GM21423 (cell line): ENCODE measurements at regions not wholly inside any gene's neighbourhood (a gene's known extent, or its start where the extent isn't known, plus 50 kb on each side); places are given as distances from the start of the nearest gene placed in this dataset.
"Not testable (repeated sequence)": the region's sequence is repeated elsewhere in the genome, so short reads cannot be mapped to it uniquely, and the experiment has no call there.

ENCODE experiments used
- ATAC-seq: cut with Tn5 transposase; IDR thresholded peaks from one replicate; pipeline ENCODE4 v1.9.1; 2021; ENCODE audit warnings: mild to moderate bottlenecking, moderate library complexity; ENCODE audit not compliant: unreplicated experiment

- ATAC-seq, result no peak
Observed at GRCh38 chr15:31579976-31580375, 253.3 kb downstream of the KLF13 start.

GRCh38 chr15:31584195-31584594 lies 257.6 kb downstream of the KLF13 start:
- ATAC-seq, result no peak

- ATAC-seq, result no peak
Observed at GRCh38 chr15:31585240-31585639, 258.6 kb downstream of the KLF13 start.

- no peak for ATAC-seq
Observed at GRCh38 chr15:31586841-31587240, 260.2 kb downstream of the KLF13 start.

GRCh38 chr15:31587583-31587982 lies 260.9 kb downstream of the KLF13 start:
- ATAC-seq, result no peak

- no peak for ATAC-seq
Observed at GRCh38 chr15:31590609-31591008, 264.0 kb downstream of the KLF13 start.

GRCh38 chr15:31591908-31592307 lies 265.3 kb downstream of the KLF13 start:
- no peak for ATAC-seq

GRCh38 chr15:31597466-31597865 lies 270.8 kb downstream of the KLF13 start:
- no peak for ATAC-seq

GRCh38 chr15:31598620-31599019 lies 272.0 kb downstream of the KLF13 start:
- ATAC-seq, result no peak

GRCh38 chr15:31605467-31605931 lies 278.9 kb downstream of the KLF13 start:
- no peak for ATAC-seq

- ATAC-seq, result no peak
Observed at GRCh38 chr15:31606194-31606669, 279.6 kb downstream of the KLF13 start.

- ATAC-seq, result no peak
Observed at GRCh38 chr15:31606931-31607497, 280.4 kb downstream of the KLF13 start.

GRCh38 chr15:31607656-31608055 lies 281.0 kb downstream of the KLF13 start:
- no peak for ATAC-seq

- no peak for ATAC-seq
Observed at GRCh38 chr15:31609258-31609681, 282.6 kb downstream of the KLF13 start.

GRCh38 chr15:31609906-31610305 lies 283.3 kb downstream of the KLF13 start:
- ATAC-seq, result no peak

- ATAC-seq, result no peak
Observed at GRCh38 chr15:31615643-31616415, 289.2 kb downstream of the KLF13 start.

GRCh38 chr15:31623297-31623696 lies 296.7 kb downstream of the KLF13 start:
- not testable (repeated sequence) for ATAC-seq

- not testable (repeated sequence) for ATAC-seq
Observed at GRCh38 chr15:31624115-31624514, 297.5 kb downstream of the KLF13 start.

GRCh38 chr15:31635715-31636114 lies 309.1 kb downstream of the KLF13 start:
- ATAC-seq, result not testable (repeated sequence)

- not testable (repeated sequence) for ATAC-seq
Observed at GRCh38 chr15:31636911-31637310, 310.3 kb downstream of the KLF13 start.

- ATAC-seq, result not testable (repeated sequence)
Observed at GRCh38 chr15:31643955-31644354, 317.3 kb downstream of the KLF13 start.

GRCh38 chr15:31644761-31645160 lies 318.1 kb downstream of the KLF13 start:
- ATAC-seq, result not testable (repeated sequence)
